CD1c-positive myeloid dendritic cell (primary cell): ENCODE measurements at regions not wholly inside any gene's neighbourhood (a gene's known extent, or its start where the extent isn't known, plus 50 kb on each side); places are given as distances from the start of the nearest gene placed in this dataset.
"Not testable (repeated sequence)": the region's sequence is repeated elsewhere in the genome, so short reads cannot be mapped to it uniquely, and the experiment has no call there.

Experiments
- DNase-seq: peaks from one replicate; pipeline ENCODE4 v3.0.0-alpha.2; 2016; ENCODE audit errors: extremely low spot score

GRCh38 chr1:173342736-173343135 lies 134.4 kb upstream of the PRDX6 start:
- no peak for DNase-seq

- no peak for DNase-seq
Measured at GRCh38 chr1:173344034-173344743, 132.9 kb upstream of the PRDX6 start.

DNA sequence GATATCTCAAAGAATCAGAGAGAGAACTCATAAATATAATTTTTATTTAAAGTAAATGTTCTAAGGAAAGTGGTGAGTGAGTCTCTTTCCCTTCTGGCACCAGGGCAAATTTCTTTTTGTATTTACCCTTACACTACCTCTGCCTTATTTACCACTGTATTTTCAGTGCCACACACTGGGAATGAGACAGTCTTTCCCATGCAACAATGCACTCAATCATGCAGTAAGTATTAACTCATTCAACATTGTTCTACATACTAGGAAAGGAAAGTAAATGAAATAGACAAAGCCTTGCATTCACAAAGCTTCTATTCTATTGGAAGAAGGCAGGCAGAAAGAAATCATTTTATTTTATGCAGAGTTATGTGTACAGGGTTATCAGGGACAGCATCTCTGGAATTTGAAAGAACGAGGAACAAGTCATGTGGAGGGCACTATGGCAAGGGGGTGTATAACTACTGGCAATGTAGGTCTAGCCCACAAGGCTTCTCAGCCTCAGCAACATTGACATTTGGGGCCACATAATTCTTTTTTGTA lies 129.8 kb upstream of the PRDX6 start:
- no peak for DNase-seq

DNA sequence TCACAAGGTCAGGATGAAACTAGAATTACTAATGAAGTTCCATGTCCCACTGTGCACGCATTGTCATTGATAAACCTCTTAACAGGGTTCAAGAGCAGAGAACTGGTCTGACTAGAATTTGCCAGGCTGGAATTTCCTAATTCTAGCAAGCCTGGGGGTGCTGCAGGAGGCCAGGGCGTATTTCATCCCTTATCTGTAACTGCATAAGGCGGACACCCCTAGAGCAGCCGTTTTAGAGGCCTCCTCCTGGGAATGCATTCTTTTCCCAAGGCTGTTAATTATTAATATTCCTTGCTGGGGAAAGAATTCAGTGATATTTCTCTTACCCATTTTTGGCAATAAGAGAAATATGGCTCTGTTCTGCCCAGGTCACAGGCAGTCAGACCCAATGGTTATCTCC lies 124.5 kb upstream of the PRDX6 start:
- DNase-seq: not testable (repeated sequence)

GRCh38 chr1:173353350-173353749 lies 123.8 kb upstream of the PRDX6 start:
- no peak for DNase-seq

DNA sequence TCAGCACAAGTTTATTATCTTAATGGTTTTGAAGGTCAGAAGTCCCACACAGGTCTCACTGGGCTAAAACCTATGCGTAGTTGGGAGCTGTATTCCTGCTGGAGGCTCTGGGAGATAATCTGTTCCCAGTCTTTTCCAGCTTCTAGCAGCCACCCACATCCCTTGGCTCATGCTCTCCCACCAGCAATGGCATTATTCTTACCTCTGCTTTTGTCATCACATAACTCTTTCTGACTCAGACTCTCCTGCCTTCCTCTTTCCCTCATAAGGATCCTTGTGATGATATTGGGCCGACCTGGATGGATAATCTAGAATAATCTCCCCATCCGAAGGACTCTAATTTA lies 122.2 kb upstream of the PRDX6 start:
- no peak for DNase-seq

- DNase-seq: no peak
Measured at GRCh38 chr1:173355281-173356031, 121.7 kb upstream of the PRDX6 start.

- no peak for DNase-seq
Measured at GRCh38 chr1:173356191-173356762, 120.9 kb upstream of the PRDX6 start.

DNA sequence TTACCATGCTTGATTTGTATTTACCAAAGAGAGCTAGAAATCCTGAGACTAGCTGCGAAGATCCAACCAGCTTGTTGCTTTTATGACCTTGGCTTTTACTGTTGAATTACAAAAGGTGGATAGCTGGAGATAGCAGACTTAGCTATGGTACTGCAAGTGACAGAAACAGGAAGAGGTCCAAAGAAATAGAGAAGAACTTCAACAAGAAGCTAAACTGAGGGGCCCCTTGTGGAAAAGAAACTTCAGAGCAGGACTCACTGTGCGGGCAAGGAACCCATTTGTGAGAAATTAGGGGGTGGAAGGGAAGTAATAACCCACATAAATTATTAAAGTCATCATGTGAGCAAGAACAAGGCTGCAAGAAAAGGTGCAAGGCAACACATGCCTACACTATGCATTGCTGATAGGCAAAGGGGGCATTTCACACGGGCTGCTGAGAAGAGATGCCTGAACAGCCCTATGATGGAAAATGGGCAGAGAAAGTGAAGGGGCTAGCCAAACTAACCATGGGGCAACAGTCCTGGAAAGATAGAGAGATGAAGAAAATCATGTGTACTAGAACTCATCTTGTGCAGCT lies 116.6 kb upstream of the PRDX6 start:
- peak; percentile 14 for DNase-seq

GRCh38 chr1:173362543-173362942 lies 114.6 kb upstream of the PRDX6 start:
- DNase-seq: no peak

- no peak for DNase-seq
Measured at GRCh38 chr1:173364827-173365226, 112.3 kb upstream of the PRDX6 start.

DNA sequence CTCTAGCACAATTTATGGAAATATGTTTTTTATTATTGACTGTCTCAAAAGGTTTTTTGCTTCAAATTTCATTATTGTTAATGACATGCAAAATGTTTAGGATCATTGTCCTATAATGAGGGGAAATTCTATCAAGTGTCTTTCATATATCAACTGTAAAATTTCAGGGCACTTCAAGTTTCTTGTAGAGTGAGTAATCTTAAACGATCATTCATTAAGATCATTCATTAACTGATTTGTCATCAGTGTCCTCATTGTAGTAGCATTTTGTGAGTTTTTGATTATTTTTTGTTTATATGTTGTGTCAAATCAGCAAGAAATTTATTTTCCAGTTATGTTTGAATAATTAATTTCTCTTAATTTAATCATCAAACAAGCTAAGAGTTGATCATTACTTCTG lies 111.8 kb upstream of the PRDX6 start:
- no peak for DNase-seq

DNA sequence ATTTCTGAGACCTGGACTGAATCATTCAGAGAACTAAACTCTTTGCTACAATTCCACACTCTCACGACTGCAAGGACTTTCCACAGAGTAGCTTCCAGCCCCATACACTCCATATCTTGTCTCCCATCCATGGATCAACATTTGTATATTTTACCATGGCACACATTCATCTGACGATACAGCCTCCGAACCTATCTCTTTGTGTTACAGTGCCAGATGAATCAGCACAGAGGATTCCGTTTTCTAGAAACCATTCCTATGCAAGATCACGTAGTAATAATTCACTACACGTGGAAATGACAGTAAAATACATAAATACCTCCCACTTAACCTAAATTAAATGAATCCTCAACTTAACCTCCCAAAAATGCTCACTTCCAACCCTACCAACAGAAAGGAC lies 110.0 kb upstream of the PRDX6 start:
- no peak for DNase-seq

DNA sequence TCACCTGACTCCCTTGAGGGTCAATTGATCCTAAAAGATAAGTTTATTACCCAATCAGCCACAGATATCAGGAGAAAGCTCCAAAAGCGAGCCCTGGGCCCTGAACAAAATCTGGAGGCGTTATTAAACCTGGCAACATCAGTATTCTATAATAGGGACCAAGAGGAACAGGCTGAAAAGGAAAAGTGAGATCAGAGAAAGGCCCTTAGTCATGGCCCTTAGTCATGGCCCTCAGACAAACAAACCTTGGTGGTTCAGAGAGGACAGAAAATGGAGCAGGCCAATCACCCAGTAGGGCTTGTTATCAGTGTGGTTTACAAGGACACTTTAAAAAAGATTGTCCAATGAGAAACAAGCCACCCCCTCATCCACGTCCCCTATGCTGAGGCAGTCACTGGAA lies 106.5 kb upstream of the PRDX6 start:
- not testable (repeated sequence) for DNase-seq

DNA sequence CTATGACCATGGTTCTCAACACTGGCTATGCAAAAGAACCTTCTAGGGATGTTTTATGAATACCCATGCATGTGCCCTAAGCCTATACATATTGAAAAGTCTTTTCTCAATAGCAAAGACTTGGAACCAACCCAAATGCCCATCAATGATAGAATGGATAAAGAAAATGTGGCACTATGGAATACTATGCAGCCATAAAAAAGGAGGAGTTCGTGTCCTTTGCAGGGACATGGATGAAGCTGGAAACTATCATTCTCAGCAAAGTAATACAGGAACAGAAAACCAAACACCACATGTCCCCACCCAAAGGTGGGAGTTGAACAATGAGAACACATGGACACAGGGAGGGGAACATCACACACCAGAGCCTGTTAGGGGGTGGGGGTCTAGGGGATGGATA lies 101.1 kb upstream of the PRDX6 start:
- not testable (repeated sequence) for DNase-seq

GRCh38 chr1:173377266-173377665 lies 99.9 kb upstream of the PRDX6 start:
- DNase-seq: no peak

- no peak for DNase-seq
Measured at GRCh38 chr1:173383351-173383750, 93.8 kb upstream of the PRDX6 start.

- DNase-seq: no peak
Measured at GRCh38 chr1:173388352-173388751, 88.8 kb upstream of the PRDX6 start.

DNA sequence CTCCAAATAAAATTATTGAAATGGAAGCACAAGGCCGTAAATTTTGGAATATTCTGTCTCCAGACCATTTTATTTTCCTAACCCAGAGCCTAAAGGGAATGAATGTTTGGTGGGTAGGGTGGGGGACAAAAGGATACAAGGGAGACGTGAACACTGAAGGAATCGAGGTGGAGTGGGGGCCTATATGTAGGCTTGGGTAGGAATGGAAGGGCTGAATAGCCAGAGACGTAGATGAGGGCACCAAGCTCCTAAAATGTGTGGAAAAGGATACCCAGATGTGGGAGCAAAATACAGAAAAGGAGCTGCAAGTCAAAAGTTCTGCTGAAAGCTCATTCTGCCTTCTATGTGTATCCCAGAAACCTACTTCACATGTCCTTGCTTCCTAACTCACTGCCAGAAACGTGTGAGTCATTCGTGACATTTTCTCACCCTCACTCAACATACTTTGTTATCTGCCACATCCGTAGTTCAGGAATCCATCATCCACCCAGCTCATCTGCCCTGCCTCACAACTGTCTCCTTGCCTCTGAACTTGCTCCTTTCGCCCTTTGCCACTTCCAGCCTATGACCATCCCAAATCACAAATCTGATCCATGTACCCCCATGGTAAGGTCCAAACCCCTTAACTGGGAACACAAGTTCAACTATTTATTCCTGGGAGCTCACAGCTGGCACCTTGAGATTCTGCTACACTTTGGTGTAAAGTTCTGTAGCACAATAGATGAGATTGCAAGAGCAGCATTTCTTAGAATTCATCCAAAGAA lies 84.1 kb upstream of the PRDX6 start:
- DNase-seq: no peak

GRCh38 chr1:173393659-173394000 lies 83.5 kb upstream of the PRDX6 start:
- no peak for DNase-seq

DNA sequence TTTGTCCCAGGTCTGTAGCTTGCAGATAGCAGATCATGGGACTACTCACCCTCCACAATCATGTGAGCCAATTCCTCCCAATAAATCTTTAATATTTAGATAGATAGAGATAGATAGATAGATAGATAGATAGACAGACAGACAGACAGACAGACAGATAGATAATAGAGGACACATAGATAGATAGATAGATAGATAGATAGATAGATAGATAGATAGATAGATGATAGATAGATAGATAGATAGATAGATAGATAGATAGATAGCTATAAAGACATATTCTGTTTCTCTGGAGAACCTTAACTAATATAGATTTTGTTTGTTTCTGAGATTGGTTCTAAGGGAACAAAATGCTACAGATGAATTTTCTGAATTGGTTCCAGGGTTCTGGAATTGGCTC lies 82.3 kb upstream of the PRDX6 start:
- not testable (repeated sequence) for DNase-seq

- DNase-seq: no peak
Measured at GRCh38 chr1:173395762-173396161, 81.4 kb upstream of the PRDX6 start.
